ENCODE measurements at regions not wholly inside any gene's neighbourhood (a gene's known extent, or its start where the extent isn't known, plus 50 kb on each side); places are given as distances from the start of the nearest gene placed in this dataset.

DNA sequence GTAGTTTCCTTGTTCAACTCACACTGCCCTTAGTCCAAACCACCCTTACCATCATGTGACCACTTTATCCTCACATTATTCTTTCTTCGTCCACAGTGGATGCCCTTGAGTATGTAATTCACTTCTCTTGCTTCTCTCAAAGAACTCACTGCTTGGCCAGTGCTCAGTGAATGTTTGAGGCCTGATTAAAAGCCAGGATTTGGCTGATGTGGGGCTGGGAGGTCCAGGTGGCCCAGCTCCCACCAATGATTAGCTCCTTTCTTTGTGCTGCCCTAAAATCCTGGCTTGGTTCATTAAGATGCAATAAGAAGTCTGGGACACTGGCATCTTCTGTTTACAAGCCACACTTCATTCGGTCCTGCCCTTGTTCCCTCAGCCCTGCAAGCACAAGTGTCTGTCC, 97.8 kb upstream of the CELF4 start:
- no peaks in the 10 kb centered on the region for H3K36me3 ChIP-seq (replicated peaks)
- H3K4me3 ChIP-seq = no peak overlapping the region
- DNase-seq (ENCODE audit: low spot score in 2 of 2) = no peak
- no peaks in the 10 kb centered on the region for H3K27me3 ChIP-seq (ENCODE audit: low read depth)
- H3K4me1 ChIP-seq = peaks cover 3% of the 10 kb centered on the region; the same call in 1 of the 2 replicates
- H3K9me3 ChIP-seq = no peaks in the 10 kb centered on the region
- in situ Hi-C loops (cut with MboI; ENCODE audit: low sequenced_read_pairs) = no loop called here

DNA sequence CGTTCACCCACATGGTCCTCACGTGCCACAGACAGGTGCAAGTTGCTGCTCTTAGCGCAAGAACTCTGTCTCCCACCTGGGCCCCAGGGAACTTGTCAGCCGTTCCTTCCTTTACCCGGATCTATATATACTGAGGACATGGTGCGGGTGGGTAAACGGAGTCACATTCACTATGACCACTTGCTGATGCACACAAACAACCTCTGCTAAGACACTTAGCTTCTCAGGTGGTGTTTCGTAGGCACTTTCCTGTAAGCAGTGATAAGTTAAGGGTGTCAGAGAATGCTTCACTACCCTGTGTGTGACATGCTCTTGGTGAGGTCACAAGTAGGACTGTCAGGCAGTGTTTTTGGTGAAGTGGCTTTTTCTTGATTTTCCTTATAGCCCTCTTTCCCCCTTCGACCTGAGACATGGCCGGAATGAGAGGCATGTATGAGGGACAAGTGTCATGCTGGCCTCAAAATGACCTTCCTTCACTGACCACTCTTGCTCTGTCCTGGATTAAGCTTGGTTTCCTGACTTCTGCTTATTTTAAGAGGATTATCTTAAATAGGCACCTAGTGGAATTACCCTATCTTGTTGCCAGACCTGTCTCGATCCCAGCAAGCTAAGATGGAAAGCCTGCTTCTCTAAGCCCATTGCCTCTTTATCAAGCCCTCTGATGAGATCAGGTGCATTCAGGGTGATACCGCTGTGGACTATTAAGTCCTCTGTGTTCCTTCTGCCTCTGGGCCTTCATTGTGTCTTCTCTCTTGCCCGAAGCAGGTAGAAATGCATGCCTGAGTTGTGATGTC, 97.1 kb upstream of the CELF4 start:
- in situ Hi-C loops (cut with MboI; ENCODE audit: low sequenced_read_pairs) = no loop called here
- Histone ChIP-seq H3K36me3 (replicated peaks) (no peaks in the 10 kb centered on the region), H3K27me3 (ENCODE audit: low read depth) (no peaks in the 10 kb centered on the region), H3K9me3 (no peaks in the 10 kb centered on the region), H3K4me3 (no peak overlapping the region), H3K4me1 (peaks cover 3% of the 10 kb centered on the region; the same call in 1 of the 2 replicates)
- no peak for DNase-seq (ENCODE audit: low spot score in 2 of 2)

DNA sequence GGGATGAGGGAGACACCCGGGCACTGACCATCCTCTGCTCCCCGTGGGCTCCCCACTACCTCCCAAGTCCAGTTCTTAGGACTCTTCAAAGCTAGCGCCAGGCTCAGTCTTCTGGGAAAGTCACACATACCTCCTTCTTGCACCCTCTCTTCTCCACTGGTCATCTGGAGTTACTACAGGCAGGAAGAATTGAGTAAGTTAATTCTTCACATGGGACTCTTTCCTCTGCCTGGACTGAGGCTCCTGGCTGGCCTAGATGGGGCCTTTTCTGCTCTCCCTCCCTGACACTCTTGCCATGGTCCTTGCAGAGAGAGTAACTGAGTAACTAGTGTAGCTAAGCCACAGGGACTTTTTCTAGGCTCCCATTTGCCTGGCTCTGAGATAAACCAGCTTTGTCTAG, 96.5 kb upstream of the CELF4 start:
- no peaks in the 10 kb centered on the region for H3K9me3 ChIP-seq
- no peaks in the 10 kb centered on the region for H3K36me3 ChIP-seq (replicated peaks)
- no peak for DNase-seq (ENCODE audit: low spot score in 2 of 2)
- in situ Hi-C loops (cut with MboI; ENCODE audit: low sequenced_read_pairs) = no loop called here
- H3K4me3 ChIP-seq = no peak overlapping the region
- no peaks in the 10 kb centered on the region for H3K27me3 ChIP-seq (ENCODE audit: low read depth)
- peaks cover 3% of the 10 kb centered on the region; the same call in 1 of the 2 replicates for H3K4me1 ChIP-seq

DNA sequence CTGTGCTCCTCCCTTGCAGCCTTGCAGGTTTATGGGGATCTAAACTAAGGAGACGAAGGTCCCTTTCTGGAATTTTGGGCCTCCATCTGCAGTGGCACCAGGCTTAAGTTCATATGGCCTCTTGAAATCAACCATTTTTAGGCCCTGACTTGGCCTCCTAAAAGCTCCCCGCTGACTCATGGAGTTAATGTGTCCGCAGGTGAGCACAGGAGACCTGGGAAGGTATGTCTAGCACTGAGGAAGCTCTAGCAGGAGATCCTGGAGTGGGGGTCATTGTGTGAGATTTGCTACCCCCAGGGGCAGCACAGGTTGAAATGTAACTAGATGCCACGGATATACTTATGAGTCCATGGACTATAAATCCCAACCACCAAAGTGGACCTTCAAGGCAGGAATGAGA, 95.9 kb upstream of the CELF4 start:
- in situ Hi-C loops (cut with MboI; ENCODE audit: low sequenced_read_pairs) = no loop called here
- no peak for DNase-seq (ENCODE audit: low spot score in 2 of 2)

DNA sequence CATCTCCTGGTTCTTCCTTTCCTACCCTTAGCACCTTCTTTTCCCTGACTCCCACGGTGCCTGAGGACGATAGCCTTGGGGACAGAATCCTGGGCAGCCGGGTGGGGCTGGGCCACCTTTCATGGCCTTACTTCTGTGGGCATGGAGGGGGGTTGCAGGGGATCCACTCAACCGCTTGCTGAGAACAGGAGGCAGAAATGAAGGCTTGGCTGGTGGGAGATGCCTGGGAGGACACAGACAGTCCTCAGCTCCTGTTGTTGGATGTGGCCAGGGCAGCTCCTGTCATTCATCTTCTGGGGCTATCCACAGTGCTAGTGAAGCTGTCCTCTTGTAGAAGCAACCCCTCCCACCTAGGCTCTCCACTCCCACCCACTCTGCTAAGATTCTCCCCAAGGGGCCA, 95.5 kb upstream of the CELF4 start:
- no peaks in the 10 kb centered on the region for H3K9me3 ChIP-seq
- in situ Hi-C loops (cut with MboI; ENCODE audit: low sequenced_read_pairs) = no loop called here
- peaks cover 3% of the 10 kb centered on the region; the same call in 1 of the 2 replicates for H3K4me1 ChIP-seq
- H3K36me3 ChIP-seq (replicated peaks) = no peaks in the 10 kb centered on the region
- no peaks in the 10 kb centered on the region for H3K27me3 ChIP-seq (ENCODE audit: low read depth)
- no peak for DNase-seq (ENCODE audit: low spot score in 2 of 2)
- H3K4me3 ChIP-seq = no peak overlapping the region

More for the DNA sequence above, 95.9 kb upstream of the CELF4 start:
- H3K27me3 ChIP-seq (ENCODE audit: low read depth) = no peaks in the 10 kb centered on the region
- H3K9me3 ChIP-seq = no peaks in the 10 kb centered on the region
- H3K4me3 ChIP-seq = no peak overlapping the region
- H3K36me3 ChIP-seq (replicated peaks) = no peaks in the 10 kb centered on the region
- H3K4me1 ChIP-seq = peaks cover 3% of the 10 kb centered on the region; the same call in 1 of the 2 replicates

DNA sequence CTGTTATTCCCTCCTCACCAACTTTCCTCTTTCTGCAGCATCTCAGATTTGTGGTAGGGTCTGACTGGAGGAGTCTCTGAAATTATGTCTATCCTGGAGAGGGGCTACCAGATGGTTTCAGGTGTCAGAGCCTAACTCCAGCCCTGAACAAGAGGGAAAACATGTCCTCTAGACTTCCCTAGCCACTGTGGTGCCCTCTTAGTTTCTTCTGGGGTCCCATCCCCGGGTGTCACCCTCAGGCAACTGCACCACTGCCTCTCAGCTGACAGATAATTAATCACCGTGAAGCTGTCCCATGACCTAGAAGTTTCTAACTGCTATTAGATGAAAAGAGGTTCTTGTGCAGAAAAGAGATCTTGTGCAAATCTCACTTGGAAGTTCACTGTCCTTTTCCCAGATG, 95.1 kb upstream of the CELF4 start:
- H3K9me3 ChIP-seq = no peaks in the 10 kb centered on the region
- no peaks in the 10 kb centered on the region for H3K27me3 ChIP-seq (ENCODE audit: low read depth)
- peaks cover 3% of the 10 kb centered on the region; the same call in 1 of the 2 replicates for H3K4me1 ChIP-seq
- H3K36me3 ChIP-seq (replicated peaks) = no peaks in the 10 kb centered on the region
- no peak overlapping the region for H3K4me3 ChIP-seq
- no peak for DNase-seq (ENCODE audit: low spot score in 2 of 2)
- in situ Hi-C loops (cut with MboI; ENCODE audit: low sequenced_read_pairs) = no loop called here

DNA sequence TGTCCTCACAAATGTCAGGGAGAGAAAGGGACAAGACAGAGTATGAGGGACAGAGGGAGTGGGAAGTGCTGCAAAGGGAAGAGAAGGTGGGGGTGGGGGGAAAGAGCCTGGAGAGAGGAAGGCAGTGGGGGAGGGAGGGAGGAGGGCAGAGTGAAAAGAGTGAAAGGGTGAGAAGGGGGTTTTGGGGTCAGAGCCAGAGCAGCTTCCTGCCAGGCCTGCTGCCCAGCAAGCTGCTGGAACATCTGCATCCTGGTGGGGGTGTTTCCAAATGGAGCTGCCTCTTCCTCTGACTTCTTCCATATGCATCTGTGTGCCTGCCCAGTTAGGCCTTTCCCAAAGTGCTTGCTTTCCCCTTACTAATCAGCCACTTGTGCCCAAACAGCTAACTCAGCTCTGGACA, 94.3 kb upstream of the CELF4 start:
- Histone ChIP-seq H3K9me3 (no peaks in the 10 kb centered on the region), H3K4me3 (no peak overlapping the region), H3K4me1 (peaks cover 3% of the 10 kb centered on the region; the same call in 1 of the 2 replicates), H3K36me3 (replicated peaks) (no peaks in the 10 kb centered on the region), H3K27me3 (ENCODE audit: low read depth) (no peaks in the 10 kb centered on the region)
- DNase-seq (ENCODE audit: low spot score in 2 of 2) = no peak
- in situ Hi-C loops (cut with MboI; ENCODE audit: low sequenced_read_pairs) = no loop called here

DNA sequence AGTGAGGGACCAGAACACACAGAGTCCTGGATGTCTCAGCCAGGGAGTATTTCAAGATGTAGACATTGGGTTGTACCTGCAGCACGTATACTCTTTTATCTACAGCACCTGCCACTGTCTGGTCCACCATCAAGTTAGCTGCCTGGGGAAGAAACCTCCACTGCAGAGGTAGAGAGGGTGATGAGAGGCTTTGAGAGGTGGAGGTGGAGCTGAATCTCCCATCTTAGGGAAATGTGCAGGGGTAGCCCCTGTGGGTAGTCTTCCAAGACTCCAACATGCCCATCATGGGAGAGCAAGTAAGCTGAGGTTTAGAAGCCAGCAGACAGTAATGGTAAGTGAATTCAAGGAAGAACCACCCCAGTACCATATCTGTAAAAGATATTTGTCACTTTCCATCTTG, 93.3 kb upstream of the CELF4 start:
- no peak for DNase-seq (ENCODE audit: low spot score in 2 of 2)
- H3K9me3 ChIP-seq = no peaks in the 10 kb centered on the region
- H3K36me3 ChIP-seq (replicated peaks) = no peaks in the 10 kb centered on the region
- no peaks in the 10 kb centered on the region for H3K27me3 ChIP-seq (ENCODE audit: low read depth)
- H3K4me1 ChIP-seq = no peaks in the 10 kb centered on the region
- H3K4me3 ChIP-seq = no peak overlapping the region
- in situ Hi-C loops (cut with MboI; ENCODE audit: low sequenced_read_pairs) = no loop called here

DNA sequence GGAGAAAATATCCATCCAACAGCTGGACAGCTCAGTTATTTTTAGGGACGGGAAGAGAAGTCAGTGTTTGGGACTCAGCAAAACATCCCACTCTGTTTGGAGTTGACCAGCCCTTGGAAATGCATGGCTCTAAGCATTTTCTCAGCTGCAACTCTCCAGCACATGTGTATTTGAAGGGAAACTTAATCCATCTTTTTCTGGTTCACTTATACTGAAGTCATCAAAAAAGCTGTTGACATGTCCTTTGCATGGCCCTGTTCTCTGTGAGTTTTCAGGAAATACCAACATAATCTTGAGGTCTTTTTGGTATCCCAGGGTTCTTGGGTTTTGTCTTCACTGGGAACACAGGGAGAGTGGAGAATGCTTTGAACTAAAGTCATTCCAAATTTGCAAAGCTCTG, 91.9 kb upstream of the CELF4 start:
- no peak for DNase-seq (ENCODE audit: low spot score in 2 of 2)
- H3K27me3 ChIP-seq (ENCODE audit: low read depth) = no peaks in the 10 kb centered on the region
- no peaks in the 10 kb centered on the region for H3K4me1 ChIP-seq
- H3K36me3 ChIP-seq (replicated peaks) = no peaks in the 10 kb centered on the region
- H3K9me3 ChIP-seq = no peaks in the 10 kb centered on the region
- no peak overlapping the region for H3K4me3 ChIP-seq
- in situ Hi-C loops (cut with MboI; ENCODE audit: low sequenced_read_pairs) = no loop called here

DNA sequence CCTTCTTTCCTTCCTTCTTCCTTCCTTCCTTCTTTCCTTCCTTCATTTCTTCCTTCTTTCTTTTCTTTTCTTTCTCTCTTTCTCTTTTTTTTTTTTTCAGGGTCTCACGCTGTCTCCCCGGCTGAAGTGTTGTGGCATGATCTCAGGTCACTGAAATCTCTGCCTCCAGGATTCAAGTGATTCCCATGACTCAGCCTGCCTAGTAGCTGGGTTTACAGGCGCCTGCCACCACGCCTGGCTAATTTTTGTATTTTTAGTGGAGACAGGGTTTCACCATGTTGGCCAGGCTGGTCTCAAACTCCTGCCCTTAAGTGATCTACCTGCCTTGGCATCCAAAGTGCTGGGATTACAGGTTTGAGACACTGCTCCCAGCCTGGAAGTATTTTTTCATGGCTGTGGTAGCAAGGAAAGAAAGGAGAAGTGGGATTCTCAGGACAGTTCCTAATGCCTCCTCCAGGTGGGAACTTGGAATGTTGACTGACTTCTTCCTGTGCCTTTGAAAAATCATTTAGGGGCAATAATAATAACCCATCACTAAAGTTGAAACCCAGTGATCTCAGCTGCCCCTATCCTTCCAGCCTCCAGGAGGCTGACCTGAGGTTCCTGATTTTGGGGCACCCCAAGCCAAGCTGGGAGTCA, 89.3 kb upstream of the CELF4 start:
- in situ Hi-C loops (cut with MboI; ENCODE audit: low sequenced_read_pairs) = no loop called here
- H3K27me3 ChIP-seq (ENCODE audit: low read depth) = no peaks in the 10 kb centered on the region

DNA sequence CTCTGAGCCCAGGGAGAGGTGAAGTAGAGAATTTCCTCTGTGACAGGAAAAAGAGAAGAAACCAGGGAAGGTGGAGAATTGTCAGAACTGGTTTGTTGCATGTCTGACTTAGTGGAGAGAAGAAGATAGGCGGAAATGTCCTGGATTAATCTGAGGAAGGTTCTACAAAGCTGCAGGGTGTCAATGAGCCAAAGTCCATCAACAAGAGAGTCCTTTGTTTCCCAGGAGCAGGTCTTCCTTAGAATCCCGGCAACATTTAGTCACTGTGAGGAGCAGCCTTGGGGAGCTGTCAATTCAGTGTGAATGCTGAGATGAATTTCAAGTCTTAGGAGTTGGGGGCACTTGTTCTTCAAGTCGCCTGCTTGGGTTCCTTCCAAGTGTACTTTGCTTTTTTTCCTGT, 88.4 kb upstream of the CELF4 start:
- in situ Hi-C loops (cut with MboI; ENCODE audit: low sequenced_read_pairs) = no loop called here
- Histone ChIP-seq H3K4me3 (no peak overlapping the region), H3K36me3 (replicated peaks) (no peaks in the 10 kb centered on the region), H3K9me3 (no peaks in the 10 kb centered on the region), H3K4me1 (no peaks in the 10 kb centered on the region), H3K27me3 (ENCODE audit: low read depth) (no peaks in the 10 kb centered on the region)
- DNase-seq (ENCODE audit: low spot score in 2 of 2) = no peak

More for the DNA sequence above, 89.3 kb upstream of the CELF4 start:
- Histone ChIP-seq H3K9me3 (no peaks in the 10 kb centered on the region), H3K4me1 (no peaks in the 10 kb centered on the region), H3K36me3 (replicated peaks) (no peaks in the 10 kb centered on the region), H3K4me3 (no peak overlapping the region)
- no peak for DNase-seq (ENCODE audit: low spot score in 2 of 2)

DNA sequence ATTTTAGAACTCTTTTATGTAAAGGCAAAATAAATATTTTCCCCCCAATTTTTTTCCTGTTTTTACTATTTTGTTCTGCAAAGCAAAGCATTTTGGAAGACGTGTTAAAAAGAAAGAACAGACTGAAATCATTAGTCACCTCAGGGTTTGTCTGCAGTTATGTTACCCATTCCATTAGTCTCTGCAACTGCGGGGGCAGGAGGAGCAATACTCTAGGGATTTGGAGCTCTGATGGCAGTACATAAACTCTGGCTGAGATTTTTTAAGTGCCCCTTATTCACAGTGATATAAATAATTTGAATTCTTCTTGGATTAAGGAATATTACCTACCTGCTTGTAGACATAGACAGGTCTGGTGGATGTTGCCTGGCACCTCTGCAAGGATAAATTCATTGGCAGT, 88.0 kb upstream of the CELF4 start:
- no peak for DNase-seq (ENCODE audit: low spot score in 2 of 2)
- no peaks in the 10 kb centered on the region for H3K27me3 ChIP-seq (ENCODE audit: low read depth)
- no peaks in the 10 kb centered on the region for H3K4me1 ChIP-seq
- in situ Hi-C loops (cut with MboI; ENCODE audit: low sequenced_read_pairs) = no loop called here
- H3K36me3 ChIP-seq (replicated peaks) = no peaks in the 10 kb centered on the region
- no peaks in the 10 kb centered on the region for H3K9me3 ChIP-seq
- no peak overlapping the region for H3K4me3 ChIP-seq

DNA sequence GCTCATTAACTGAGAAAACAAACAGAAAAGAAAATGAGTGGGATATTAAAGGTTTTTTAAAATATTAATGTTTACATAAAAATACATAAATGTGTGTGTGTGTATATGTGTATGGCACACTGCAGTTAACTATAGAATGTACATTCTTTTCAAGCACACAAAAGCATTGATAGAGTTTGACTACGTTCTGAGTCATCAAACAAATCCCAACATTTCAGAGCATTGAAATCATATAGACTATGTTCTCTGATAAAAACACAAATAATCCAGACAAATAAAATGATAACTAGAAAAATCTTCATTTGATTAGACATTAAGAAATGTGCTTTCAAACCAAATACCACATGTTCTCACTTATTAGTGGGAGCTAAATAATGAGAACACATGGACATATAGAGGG, 84.3 kb upstream of the CELF4 start:
- in situ Hi-C loops (cut with MboI; ENCODE audit: low sequenced_read_pairs) = no loop called here
- Histone ChIP-seq H3K36me3 (replicated peaks) (no peaks in the 10 kb centered on the region), H3K9me3 (no peaks in the 10 kb centered on the region), H3K27me3 (ENCODE audit: low read depth) (no peaks in the 10 kb centered on the region), H3K4me3 (no peak overlapping the region), H3K4me1 (no peaks in the 10 kb centered on the region)
- DNase-seq (ENCODE audit: low spot score in 2 of 2) = no peak

DNA sequence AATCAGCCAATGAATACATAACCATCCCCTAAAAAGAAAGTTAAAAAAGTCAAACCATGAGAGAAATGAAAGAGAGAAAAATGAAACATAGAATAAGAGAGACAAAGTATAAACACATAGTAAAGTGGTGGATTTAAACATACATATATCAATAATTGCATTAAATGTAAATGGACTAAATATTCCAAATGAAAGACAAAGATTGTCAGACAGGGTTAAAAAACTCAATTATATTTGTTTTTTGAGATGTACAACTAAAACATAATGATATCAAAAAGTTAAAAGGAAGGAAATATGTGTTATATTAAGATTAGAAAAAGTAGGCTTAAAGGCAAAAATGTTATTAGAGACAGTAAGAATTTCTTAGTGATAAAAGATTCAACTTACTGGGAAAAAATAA, 83.8 kb upstream of the CELF4 start:
- no peaks in the 10 kb centered on the region for H3K9me3 ChIP-seq
- no peaks in the 10 kb centered on the region for H3K36me3 ChIP-seq (replicated peaks)
- H3K27me3 ChIP-seq (ENCODE audit: low read depth) = no peaks in the 10 kb centered on the region
- in situ Hi-C loops (cut with MboI; ENCODE audit: low sequenced_read_pairs) = no loop called here
- H3K4me3 ChIP-seq = no peak overlapping the region
- no peaks in the 10 kb centered on the region for H3K4me1 ChIP-seq
- DNase-seq (ENCODE audit: low spot score in 2 of 2) = no peak
